IMR-90 (cell line): ENCODE measurements at regions not wholly inside any gene's neighbourhood (a gene's known extent, or its start where the extent isn't known, plus 50 kb on each side); places are given as distances from the start of the nearest gene placed in this dataset.

ENCODE experiments used
- ATAC-seq: fragments of 200-7000 bp; cut with Tn5 transposase; 2 replicates; pipeline ENCODE4 v1.9.1; 2020; ENCODE audit warnings: low read depth, mild to moderate bottlenecking, moderate library complexity
- BruUV-seq: library from RNA; stranded (reverse); fragments of 400-500 nt; replicated peaks from 2 replicates; lab custom pipeline; 2021; lab: Mats Ljungman, UMichigan
- CTCF ChIA-PET: fragments of 300-600 bp; formaldehyde crosslinking; extraction: SDS; loops from one replicate; lab custom pipeline; 2021; ENCODE audit warnings: antibody characterized with exemption; lab: Yijun Ruan, JAX
- POLR2A ChIA-PET: fragments of 300-600 bp; sonication (Branson Sonifier 250); formaldehyde crosslinking; loops from one replicate; lab custom pipeline; 2022; ENCODE audit warnings: antibody characterized with exemption; ENCODE audit not compliant: unreplicated experiment; lab: Charles Lee
- DNase-seq: peaks from one replicate; pipeline ENCODE4 v3.0.0; 2013
- H2AFZ ChIP-seq: replicated peaks from 2 replicates; pipeline ENCODE3; 2013; ENCODE audit warnings: low read length, mild to moderate bottlenecking; ENCODE audit not compliant: poor library complexity
- H2AK5ac ChIP-seq: 2 replicates; pipeline ENCODE4 v1.6.1; 2013; ENCODE audit warnings: low read depth, low read length, inconsistent platforms
- H2AK9ac ChIP-seq: replicated peaks from 2 replicates; pipeline ENCODE3; 2013; ENCODE audit warnings: mild to moderate bottlenecking, low read depth, low read length, moderate library complexity; ENCODE audit not compliant: poor library complexity
- H2BK120ac ChIP-seq: 2 replicates; pipeline ENCODE4 v1.6.1; 2013; ENCODE audit warnings: low read depth, low read length, inconsistent platforms
- H2BK15ac ChIP-seq: 3 replicates; pipeline ENCODE4 v1.6.1; 2013; ENCODE audit warnings: low read depth, low read length, inconsistent platforms
- H2BK20ac ChIP-seq: 2 replicates; pipeline ENCODE4 v1.6.1; 2013; ENCODE audit warnings: low read depth, mild to moderate bottlenecking, inconsistent platforms, low read length, moderate library complexity
- H2BK5ac ChIP-seq: 2 replicates; pipeline ENCODE4 v1.6.1; 2013; ENCODE audit warnings: mild to moderate bottlenecking, low read depth, low read length, inconsistent platforms; ENCODE audit not compliant: poor library complexity, severe bottlenecking
- H3K14ac ChIP-seq: replicated peaks from 2 replicates; pipeline ENCODE4 v1.6.1; 2013; ENCODE audit warnings: low read depth, low read length, inconsistent platforms
- H3K18ac ChIP-seq: 2 replicates; pipeline ENCODE4 v1.6.1; 2013; ENCODE audit warnings: low read depth, low read length, control low read depth
- H3K23ac ChIP-seq: 2 replicates; pipeline ENCODE4 v1.6.1; 2013; ENCODE audit warnings: low read depth, low read length, inconsistent platforms
- H3K27ac ChIP-seq: 2 replicates; pipeline ENCODE4 v1.5.1; 2013; ENCODE audit warnings: mild to moderate bottlenecking, control low read depth, low read length; ENCODE audit not compliant: insufficient read depth
- H3K27me3 ChIP-seq: 2 replicates; pipeline ENCODE4 v1.6.1; 2013; ENCODE audit warnings: low read length; ENCODE audit not compliant: control insufficient read depth, insufficient read depth
- H3K36me3 ChIP-seq: 2 replicates; pipeline ENCODE4 v1.6.1; 2013; ENCODE audit warnings: low read length, mixed read lengths; ENCODE audit not compliant: control insufficient read depth, insufficient read depth
- H3K4ac ChIP-seq: 2 replicates; pipeline ENCODE4 v1.6.1; 2013; ENCODE audit warnings: low read depth, low read length, inconsistent platforms
- H3K4me1 ChIP-seq: 2 replicates; pipeline ENCODE4 v1.6.1; 2013; ENCODE audit warnings: low read length, mixed read lengths; ENCODE audit not compliant: control insufficient read depth, insufficient read depth
- H3K4me2 ChIP-seq: 2 replicates; pipeline ENCODE4 v1.6.1; 2013; ENCODE audit warnings: low read depth, mild to moderate bottlenecking, control low read depth, low read length, moderate library complexity
- H3K4me3 ChIP-seq: 2 replicates; pipeline ENCODE4 v1.5.1; 2013; ENCODE audit warnings: low read depth, mild to moderate bottlenecking, control low read depth, low read length, moderate library complexity; ENCODE audit not compliant: insufficient read depth
- H3K56ac ChIP-seq: 2 replicates; pipeline ENCODE4 v1.6.1; 2013; ENCODE audit warnings: low read length, inconsistent platforms; ENCODE audit not compliant: insufficient read depth; ENCODE audit errors: extremely low read depth
- H3K79me1 ChIP-seq, 2 experiments: 2 replicates each; pipeline ENCODE4 v1.6.1; 2013; ENCODE audit warnings: low read length in 2 of 2, inconsistent platforms in 1 of 2, low read depth in 1 of 2
- H3K9ac ChIP-seq: 2 replicates; pipeline ENCODE4 v1.6.1; 2013; ENCODE audit warnings: low read depth, low read length, control low read depth
- H3K9me1 ChIP-seq: 2 replicates; pipeline ENCODE4 v1.6.1; 2013; ENCODE audit warnings: low read length, inconsistent platforms; ENCODE audit not compliant: insufficient read depth
- H3K9me3 ChIP-seq: 2 replicates; pipeline ENCODE4 v1.6.1; 2013; ENCODE audit warnings: low read length; ENCODE audit not compliant: control insufficient read depth, insufficient read depth
- H4K20me1 ChIP-seq: 2 replicates; pipeline ENCODE4 v1.6.1; 2013; ENCODE audit warnings: low read length, inconsistent platforms; ENCODE audit not compliant: insufficient read depth
- H4K5ac ChIP-seq: 2 replicates; pipeline ENCODE4 v1.6.1; 2013; ENCODE audit warnings: mild to moderate bottlenecking, low read depth, low read length, control low read depth
- H4K8ac ChIP-seq, 2 experiments: 2 replicates each; pipeline ENCODE4 v1.6.1; 2013; ENCODE audit warnings: low read depth in 2 of 2, low read length in 2 of 2, control low read depth in 1 of 2, inconsistent platforms in 1 of 2
- H4K91ac ChIP-seq: 2 replicates; pipeline ENCODE4 v1.6.1; 2013; ENCODE audit warnings: low read depth, low read length, inconsistent platforms; ENCODE audit not compliant: insufficient read depth
- FOS ChIP-seq: fragments of 150-350 bp; IDR thresholded peaks from 2 replicates; pipeline ENCODE4 v1.6.1; 2016; ENCODE audit warnings: low read depth, low read length
- RFX5 ChIP-seq: IDR thresholded peaks from 2 replicates; pipeline ENCODE4 v1.8.0; 2012; ENCODE audit warnings: low read depth, mild to moderate bottlenecking, low read length, moderate library complexity
- WGBS, 2 experiments: methylation state at CpG; one replicate each; pipeline versions ENCODE4 v1.1.5 to v1.1.7; 2013; ENCODE audit warnings: missing lambda C conversion rate in 2 of 2; ENCODE audit not compliant: insufficient read length in 1 of 2; ENCODE audit errors: extremely low coverage in 2 of 2; 5-methylcytosine and 5-hydroxymethylcytosine counted together
- dilution Hi-C: fragments of 300-500 bp; cut with HindIII; formaldehyde crosslinking; loops from one replicate; pipeline ENCODE4 v1.14.3; 2018; ENCODE audit warnings: low sequenced_read_pairs; ENCODE audit not compliant: unreplicated experiment
- in situ Hi-C: fragments of 300-500 bp; cut with MboI; formaldehyde crosslinking; loops from 3 replicates; pipeline ENCODE4 v1.14.3; 2019; ENCODE audit warnings: low sequenced_read_pairs, inconsistent platforms, mixed read lengths
- intact Hi-C: fragments of 100-400 bp; cut with micrococcal nuclease; formaldehyde crosslinking; loops from 2 replicates; pipeline ENCODE4 v1.10.0; 2022
- TF ChIP-seq, protein P1 (sequence below): conservative IDR thresholded peaks from 2 replicates; pipeline ENCODE4 v1.5.1; 2012; ENCODE audit warnings: mild to moderate bottlenecking, low read depth, low read length, improper control_type of control experiment

DNA sequence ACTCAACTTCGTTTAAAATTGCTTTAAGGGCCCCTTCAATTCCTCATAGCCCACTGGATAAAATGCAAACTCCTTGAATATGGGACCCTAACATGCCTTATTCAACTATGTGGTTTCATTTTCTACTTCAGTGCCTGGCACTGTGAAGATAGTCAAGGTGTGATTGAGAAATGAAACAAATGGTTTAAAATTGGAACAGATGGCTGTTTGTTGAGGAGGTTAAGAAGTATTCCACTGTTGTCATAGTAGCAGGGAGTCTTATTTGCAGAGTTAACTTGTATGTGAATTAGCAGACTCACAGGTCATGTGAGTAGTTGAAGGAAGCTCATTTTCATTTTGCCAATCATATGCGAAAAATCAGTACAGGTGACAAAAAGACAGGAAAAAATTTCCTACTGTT lies 593.3 kb downstream of the KCTD8 start:
- Histone ChIP-seq H3K14ac (no peak overlapping the region), H2AFZ (no peak overlapping the region), H3K36me3 (no peaks in the 10 kb centered on the region), H3K9me1 (no peaks in the 10 kb centered on the region), H4K20me1 (no peaks in the 10 kb centered on the region), H3K4me1 (no peaks in the 10 kb centered on the region), H3K4me2 (no peak overlapping the region), H3K9ac (no peak overlapping the region), H3K4ac (no peak overlapping the region), H2BK20ac (no peak overlapping the region), H3K79me1 (no peaks in the 10 kb centered on the region), H3K23ac (no peak overlapping the region), H2BK15ac (no peak overlapping the region), H3K4me3 (no peak overlapping the region), H4K8ac (no peak overlapping the region), H3K18ac (no peak overlapping the region), H3K56ac (no peak overlapping the region), H3K27me3 (no peaks in the 10 kb centered on the region), H4K91ac (no peak overlapping the region), H2BK120ac (no peak overlapping the region), H2AK5ac (no peak overlapping the region), H4K5ac (no peak overlapping the region), H3K27ac (no peak overlapping the region), H3K9me3 (no peaks in the 10 kb centered on the region), H2BK5ac (no peak overlapping the region), H2AK9ac (no peak overlapping the region)
- DNase-seq (no peak), ATAC-seq (no peak)
- BruUV-seq = no TSS peak
- TF ChIP-seq FOS = no peak
- TF ChIP-seq, protein P1, sequence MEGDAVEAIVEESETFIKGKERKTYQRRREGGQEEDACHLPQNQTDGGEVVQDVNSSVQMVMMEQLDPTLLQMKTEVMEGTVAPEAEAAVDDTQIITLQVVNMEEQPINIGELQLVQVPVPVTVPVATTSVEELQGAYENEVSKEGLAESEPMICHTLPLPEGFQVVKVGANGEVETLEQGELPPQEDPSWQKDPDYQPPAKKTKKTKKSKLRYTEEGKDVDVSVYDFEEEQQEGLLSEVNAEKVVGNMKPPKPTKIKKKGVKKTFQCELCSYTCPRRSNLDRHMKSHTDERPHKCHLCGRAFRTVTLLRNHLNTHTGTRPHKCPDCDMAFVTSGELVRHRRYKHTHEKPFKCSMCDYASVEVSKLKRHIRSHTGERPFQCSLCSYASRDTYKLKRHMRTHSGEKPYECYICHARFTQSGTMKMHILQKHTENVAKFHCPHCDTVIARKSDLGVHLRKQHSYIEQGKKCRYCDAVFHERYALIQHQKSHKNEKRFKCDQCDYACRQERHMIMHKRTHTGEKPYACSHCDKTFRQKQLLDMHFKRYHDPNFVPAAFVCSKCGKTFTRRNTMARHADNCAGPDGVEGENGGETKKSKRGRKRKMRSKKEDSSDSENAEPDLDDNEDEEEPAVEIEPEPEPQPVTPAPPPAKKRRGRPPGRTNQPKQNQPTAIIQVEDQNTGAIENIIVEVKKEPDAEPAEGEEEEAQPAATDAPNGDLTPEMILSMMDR = no peak
- TF ChIP-seq RFX5 = no peak
- ChIA-PET POLR2A (no interaction called here), CTCF (no interaction called here)
- dilution Hi-C loops = no loop called here
- intact Hi-C loops = no loop called here
- WGBS, 2 experiments = no CpG with 5 or more reads among the region's 2 CpGs
- in situ Hi-C loops = no loop called here
